Kidney tubule cell (primary cell): ENCODE measurements at regions not wholly inside any gene's neighbourhood (a gene's known extent, or its start where the extent isn't known, plus 50 kb on each side); places are given as distances from the start of the nearest gene placed in this dataset.
A peak's percentile ranks its signal among the peaks of the same experiment; 100 is the strongest.

Experiments used
- DNase-seq: peaks from one replicate; pipeline ENCODE4 v3.0.0-alpha.2; 2018; ENCODE audit warnings: low spot score

GRCh38 chr16:59330019-59330670, 596.0 kb upstream of the GOT2 start:
- no peak for DNase-seq

- DNase-seq = no peak
Measured at GRCh38 chr16:59328961-59329360, 594.8 kb upstream of the GOT2 start.

- DNase-seq = no peak
Measured at GRCh38 chr16:59327894-59328293, 593.8 kb upstream of the GOT2 start.

GRCh38 chr16:59326955-59327354, 592.8 kb upstream of the GOT2 start:
- DNase-seq = no peak

DNA sequence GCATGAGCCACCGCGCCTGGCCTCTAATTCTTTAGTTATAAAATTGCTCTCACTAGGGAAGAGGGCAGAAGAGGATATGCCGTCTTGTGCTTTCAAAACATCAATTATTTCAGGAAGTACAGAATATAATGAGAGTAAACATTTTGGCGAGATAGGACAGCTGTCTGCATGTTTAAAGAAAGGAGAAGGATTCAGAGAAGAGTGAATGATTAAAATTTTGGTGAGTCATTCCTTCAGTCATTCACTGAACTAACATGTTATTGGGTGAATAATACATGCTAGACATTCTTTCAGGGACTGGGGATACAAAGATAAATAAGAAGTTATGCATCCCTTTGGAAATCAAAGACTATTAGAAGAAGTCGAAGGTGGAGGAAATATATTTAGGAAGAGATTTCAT, 590.3 kb upstream of the GOT2 start:
- DNase-seq = peak; percentile 53

DNA sequence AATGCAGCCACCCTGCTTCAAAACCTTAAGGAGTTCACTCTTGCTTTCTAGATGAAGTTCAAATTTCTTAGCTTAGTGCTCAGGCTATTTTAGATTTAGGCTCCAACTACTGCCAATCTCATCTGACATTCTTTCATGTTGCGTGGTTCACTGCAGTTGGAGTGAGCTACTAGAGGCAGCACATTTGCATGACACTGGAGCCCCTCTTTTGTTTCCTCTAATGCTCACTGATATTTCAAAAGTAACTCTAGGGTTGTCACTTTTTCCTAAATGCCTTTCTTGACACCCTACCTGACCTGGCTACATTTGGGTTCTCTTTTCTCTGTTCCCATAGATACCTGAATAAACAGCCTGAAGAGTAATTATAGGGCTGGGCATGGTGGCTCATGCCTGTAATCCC, 586.5 kb upstream of the GOT2 start:
- no peak for DNase-seq

- no peak for DNase-seq
Measured at GRCh38 chr16:59319871-59320270, 585.8 kb upstream of the GOT2 start.

DNA sequence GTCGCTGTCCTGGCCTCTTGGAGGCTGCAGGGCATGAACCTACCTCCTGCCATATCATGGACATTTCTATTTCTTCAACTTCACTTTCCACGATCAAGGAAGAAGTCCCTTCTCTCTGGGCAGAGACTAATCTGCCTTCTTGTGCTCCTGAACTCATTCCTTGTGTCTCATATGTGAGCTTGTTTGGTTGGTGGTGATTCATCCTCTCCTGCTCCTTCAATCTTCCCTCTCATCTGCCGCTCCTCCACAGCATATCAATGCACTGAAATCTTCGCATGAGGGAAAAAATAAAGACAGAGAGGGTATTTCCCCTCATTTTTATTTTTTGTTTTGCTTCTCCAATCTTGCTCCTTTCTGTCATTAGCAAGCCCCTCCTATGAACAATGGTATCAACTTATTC, 571.7 kb upstream of the GOT2 start:
- no peak for DNase-seq

DNA sequence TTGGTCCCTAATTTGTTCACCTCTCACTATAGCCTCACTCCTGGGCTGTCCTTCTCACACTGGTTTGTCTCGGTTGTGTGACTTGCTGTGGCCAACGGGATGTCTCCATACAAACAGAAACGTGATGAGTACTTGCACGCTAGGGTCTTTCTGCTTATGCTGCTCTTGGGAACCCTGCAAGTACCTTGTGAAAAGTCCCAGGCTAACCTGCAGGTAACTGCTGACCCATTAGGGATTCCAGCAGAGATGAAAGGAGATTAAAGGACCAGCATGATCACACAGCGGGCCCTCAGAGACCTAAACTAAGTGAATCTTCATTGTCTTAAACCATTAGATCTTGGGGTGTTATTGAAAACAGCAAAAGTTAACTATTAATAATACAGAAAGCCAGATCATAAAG, 562.8 kb upstream of the GOT2 start:
- no peak for DNase-seq

DNA sequence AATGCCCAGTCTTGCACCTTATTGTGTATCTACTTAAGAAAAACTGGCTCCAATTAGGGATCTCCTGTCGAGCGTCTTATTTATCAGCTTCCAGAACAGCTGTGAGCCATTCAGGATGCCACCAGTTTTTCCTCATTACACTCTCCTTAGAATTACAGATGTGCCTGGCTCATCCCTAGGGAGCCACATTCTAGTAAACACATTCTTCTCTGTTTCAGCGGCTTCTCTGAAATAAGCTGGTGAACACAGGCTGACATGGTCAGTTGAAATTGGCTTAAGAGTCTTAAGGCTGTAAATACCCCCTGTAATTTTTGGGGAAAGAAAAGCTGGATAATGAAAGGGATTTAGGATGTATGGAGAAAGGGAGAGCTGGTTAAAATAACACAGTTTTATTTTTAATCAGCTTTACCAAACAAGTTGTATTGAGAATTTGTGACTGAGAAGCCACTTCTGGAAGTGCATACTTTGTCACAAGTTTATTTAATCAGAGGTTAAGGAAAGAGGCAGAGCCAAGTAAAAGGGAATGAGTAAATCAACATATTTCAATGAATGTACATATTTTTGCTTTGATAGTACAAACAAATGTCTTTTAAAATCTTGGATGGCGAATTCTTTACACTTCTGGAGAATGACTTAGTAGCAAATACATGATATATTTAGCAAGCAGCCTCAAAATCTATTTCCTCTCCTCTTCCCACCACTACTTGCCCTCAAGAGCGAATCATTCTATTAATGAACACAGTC, 562.0 kb upstream of the GOT2 start:
- DNase-seq = no peak

- no peak for DNase-seq
Measured at GRCh38 chr16:59295474-59295873, 561.4 kb upstream of the GOT2 start.

GRCh38 chr16:59290718-59291117, 556.6 kb upstream of the GOT2 start:
- DNase-seq = no peak

- DNase-seq = no peak
Measured at GRCh38 chr16:59289151-59289550, 555.0 kb upstream of the GOT2 start.

- DNase-seq = no peak
Measured at GRCh38 chr16:59274141-59274540, 540.0 kb upstream of the GOT2 start.

GRCh38 chr16:59263955-59264354, 529.8 kb upstream of the GOT2 start:
- no peak for DNase-seq

GRCh38 chr16:59260892-59261291, 526.8 kb upstream of the GOT2 start:
- DNase-seq = no peak

DNA sequence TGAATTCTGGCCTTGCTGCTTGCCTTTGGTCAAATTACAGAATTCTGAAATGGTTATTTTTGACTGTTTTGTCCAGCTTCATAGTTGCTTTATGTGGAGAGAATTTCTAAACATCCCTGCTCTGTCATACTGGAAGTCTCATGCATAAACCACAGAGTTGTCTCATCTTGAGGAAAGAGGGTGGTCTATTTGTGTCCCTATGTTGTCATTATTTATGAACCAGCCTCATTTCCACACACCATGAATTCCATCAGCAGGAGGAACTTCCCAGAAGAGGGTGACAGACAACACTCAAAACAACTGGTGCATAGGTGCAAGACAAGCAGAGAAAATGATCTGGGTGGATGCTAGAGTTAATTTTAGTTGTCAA, 525.8 kb upstream of the GOT2 start:
- DNase-seq = no peak

- DNase-seq = no peak
Measured at GRCh38 chr16:59259074-59259949, 525.2 kb upstream of the GOT2 start.

DNA sequence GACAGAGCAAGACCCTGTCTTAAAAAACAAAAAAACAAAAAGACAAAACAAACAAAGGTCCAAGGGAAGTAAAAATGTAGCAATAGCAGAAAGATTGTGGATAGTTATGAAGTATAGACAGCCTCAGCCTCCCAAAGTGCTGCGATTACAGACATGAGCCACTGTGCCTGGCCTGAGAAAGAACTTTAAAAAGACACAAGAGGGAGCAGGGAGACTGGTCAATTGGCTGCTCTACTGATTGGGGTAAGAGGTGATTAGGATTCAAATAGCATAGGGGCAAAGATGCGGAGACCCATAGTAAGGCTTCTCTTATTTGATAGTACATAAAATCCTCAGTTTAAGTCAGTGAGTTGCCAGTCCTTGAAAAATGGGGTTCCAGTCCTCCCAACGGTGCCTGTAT, 518.2 kb upstream of the GOT2 start:
- no peak for DNase-seq

DNA sequence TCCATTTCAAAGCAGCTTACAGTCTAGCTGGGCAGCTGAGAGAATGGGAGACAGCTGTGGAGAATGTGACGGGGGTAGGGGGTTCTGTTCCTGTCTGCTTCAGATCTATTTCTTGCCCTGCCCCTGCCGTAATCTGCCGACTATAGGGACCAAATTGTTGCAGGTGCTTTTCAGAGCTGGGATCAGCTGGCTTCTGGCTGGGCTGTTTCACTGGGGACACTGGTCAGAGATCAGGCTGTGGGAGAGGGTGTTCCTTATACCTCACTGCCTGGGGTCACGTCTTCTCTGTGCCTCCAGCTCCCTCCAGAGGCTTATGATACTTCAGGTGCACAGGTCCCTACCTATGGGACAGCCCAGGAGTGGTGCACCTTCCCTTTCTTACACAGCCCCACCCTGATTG, 514.9 kb upstream of the GOT2 start:
- no peak for DNase-seq

- no peak for DNase-seq
Measured at GRCh38 chr16:59242556-59242955, 508.4 kb upstream of the GOT2 start.

DNA sequence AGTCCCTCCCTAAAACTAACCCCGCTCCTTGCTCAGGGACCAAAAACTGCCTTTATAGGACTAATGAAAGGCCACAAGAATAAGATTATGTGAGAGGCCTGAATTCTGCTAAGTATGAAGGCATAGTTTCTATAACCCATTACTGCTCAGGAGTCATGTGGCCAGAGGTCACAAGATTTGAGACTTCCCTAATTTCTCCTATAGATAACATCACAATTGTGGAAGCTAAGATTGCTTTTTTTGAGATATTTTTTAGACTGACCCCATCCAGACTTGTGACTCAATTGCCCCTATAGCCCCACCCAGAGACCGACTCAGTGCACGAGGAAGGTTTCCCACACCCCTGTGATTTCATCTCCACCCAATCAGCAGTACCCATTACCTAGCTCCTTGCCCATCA, 504.1 kb upstream of the GOT2 start:
- DNase-seq = no peak

DNA sequence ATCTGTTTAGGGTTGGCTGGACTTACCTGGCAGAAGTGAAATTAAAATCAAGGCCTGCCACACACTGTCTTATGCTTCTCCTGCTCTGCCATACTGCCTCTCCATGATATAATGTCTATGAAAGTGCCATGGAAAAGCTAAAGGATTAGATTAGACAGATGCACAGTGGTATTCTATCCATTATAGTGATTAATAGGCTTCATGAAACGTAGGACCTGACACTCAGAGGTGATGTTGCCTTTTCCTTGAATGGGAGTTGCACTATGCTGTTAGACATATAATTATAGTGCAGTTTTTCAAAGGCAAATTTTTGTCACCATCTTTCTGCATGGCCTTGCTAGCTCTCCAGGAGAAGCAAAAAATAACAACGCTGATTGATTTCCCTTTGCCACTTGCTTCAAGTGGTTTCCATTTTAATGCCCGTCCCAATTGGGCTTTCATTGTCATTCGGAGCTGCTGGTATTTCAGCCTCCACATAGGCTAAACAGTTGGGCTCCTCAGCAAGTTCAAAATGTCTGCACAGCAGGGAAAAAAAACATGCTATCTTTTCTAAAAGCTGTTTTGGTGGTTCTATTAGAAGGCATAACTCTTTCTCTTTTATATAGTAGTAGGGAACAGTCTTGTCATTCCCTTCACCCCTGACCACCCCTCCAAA, 502.8 kb upstream of the GOT2 start:
- DNase-seq = no peak
